ENCODE measurements at regions not wholly inside any gene's neighbourhood (a gene's known extent, or its start where the extent isn't known, plus 50 kb on each side); places are given as distances from the start of the nearest gene placed in this dataset.
"Not testable (repeated sequence)": the region's sequence is repeated elsewhere in the genome, so short reads cannot be mapped to it uniquely, and the experiment has no call there.

DNA sequence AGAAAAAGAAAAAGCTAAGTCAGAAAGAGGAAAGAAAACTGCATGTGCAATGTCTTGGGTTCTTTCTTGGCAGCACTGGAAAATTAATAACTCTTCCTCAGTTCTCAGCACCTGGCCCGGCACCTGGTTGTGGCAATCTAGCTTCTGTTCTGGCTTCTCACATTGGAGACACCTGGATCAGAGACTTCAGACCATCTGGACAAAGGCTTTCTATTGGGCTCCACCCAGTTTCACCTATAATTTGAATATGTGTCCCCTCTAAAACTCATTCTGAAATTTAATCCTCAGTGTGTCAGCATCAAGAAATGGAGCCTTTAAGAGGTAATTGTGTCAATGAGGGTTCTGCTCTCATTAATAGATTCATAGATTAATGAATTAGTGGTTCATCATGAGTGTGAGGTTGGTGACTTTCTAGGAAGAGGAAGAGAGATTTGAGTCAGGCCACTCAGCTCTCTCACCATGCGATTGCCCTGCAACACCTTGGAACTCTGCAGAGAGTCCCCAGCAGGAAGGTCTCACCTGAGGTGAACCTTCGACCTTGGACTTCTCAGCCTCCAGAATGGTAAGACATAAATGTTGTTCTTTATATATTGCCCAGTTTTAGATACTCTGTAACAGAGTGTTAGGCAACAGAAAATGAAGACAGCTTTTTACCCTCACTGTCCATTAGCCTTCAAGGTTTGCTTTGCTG lies 679.9 kb downstream of the NTRK3 start:
- no peak for DNase-seq

GRCh38 chr15:87575896-87576473 lies 680.6 kb downstream of the NTRK3 start:
- no peak for DNase-seq

GRCh38 chr15:87573534-87573933 lies 683.0 kb downstream of the NTRK3 start:
- DNase-seq: no peak

DNA sequence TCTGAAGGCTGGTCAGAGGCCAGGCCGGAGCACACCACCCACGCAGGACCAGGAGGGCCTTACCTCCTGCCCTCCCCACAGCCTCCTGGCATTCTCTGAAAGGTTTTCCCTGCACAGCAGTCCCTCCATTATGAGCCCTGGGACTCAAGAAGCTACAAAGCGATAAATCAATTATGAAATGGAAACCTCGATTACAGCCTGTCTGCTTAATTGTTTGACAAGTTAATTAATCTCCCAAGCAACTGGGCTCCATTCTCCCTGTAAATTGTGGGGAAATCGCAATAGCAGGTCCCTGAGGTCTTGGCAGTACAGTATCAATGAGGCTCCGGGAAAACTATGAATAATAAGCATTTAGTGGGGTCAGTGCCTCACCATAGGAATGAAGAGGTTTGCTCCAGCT lies 683.5 kb downstream of the NTRK3 start:
- DNase-seq: no peak

DNA sequence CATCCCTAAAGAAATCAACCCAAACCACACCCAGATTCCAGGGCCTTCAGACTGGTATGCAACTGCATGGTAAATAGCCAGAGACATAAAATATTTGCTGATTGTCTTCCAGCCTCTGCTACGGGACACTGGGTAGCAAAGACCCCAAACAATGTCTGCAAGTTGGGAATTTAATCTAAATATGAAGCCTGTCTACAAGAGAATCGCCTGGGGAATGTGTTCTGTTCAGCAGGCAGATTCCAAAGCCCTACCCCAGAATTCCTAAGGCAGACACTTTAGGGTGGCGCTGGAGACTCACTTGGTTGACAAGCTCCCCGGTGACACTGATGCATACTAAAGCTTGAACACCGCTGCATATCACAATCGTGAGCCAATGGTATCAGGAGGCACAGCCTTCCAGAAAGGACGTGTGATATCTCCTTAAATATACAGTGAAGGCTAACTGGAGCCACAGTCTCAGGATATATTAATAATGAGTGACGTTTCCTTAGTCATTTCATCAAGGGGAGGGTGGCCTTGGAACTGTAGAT lies 684.1 kb downstream of the NTRK3 start:
- DNase-seq: no peak

DNA sequence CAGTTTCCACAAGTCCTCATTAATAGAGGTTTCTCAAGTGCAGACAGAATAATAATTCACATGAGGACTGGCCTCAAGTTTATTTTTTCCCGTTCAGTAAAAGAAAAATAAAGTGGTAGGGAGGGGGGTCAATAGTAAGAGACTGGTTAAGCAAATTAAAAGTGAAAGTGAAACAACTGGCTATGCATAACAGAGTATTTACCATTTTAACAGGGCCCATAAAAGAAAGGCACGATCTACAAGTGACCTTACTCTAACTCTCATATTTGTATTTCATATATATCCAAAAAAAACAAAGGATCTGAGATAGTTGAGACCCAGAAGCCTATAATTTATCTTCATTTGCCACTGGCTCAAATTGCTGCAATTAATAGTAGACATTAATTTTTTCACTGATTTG lies 686.3 kb downstream of the NTRK3 start:
- no peak for DNase-seq

GRCh38 chr15:87569581-87569980 lies 687.0 kb downstream of the NTRK3 start:
- no peak for DNase-seq

- DNase-seq: peak; percentile 28
Measured at GRCh38 chr15:87567406-87568030, 689.0 kb downstream of the NTRK3 start.

DNA sequence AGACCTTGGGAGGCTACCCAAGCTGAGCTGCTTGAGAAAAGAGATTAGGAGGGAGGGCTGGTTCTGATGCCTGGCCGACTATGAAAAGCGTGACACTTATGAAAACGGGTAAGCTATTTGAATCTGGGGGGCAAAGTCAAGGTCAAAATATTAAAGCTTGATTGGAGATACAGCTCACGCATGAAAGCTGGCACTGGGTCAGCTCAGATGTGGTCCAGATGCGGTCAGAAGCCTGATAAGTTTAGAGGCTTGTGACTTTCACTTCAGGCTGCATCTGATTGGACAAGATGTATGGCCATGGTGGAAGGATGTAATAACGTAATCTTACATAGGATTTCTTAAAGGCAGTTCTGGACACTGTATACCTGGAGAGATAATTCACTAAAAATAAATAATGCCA lies 690.3 kb downstream of the NTRK3 start:
- DNase-seq: no peak

- no peak for DNase-seq
Measured at GRCh38 chr15:87564681-87565080, 691.9 kb downstream of the NTRK3 start.

DNA sequence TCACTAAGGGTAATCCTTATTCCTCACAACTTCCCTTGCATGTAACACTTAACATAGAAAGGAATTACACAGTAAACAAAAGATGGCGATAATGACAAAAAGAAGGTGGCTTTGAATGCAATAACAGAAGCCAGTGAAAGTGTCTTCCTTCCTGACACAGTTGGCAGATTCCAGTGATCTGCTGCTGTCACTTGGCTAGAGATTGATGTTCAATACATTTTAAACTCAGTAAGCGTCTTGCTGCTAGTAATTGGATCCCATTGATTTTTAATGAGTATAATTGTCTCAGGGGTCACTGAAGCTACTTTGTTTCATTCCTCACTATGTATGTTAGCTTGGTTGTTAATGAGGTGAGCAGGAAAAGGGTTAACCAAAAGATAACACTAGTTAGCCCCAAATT lies 692.7 kb downstream of the NTRK3 start:
- DNase-seq: no peak

GRCh38 chr15:87562203-87562602 lies 694.3 kb downstream of the NTRK3 start:
- DNase-seq: no peak

- DNase-seq: no peak
Measured at GRCh38 chr15:87561641-87562040, 694.9 kb downstream of the NTRK3 start.

DNA sequence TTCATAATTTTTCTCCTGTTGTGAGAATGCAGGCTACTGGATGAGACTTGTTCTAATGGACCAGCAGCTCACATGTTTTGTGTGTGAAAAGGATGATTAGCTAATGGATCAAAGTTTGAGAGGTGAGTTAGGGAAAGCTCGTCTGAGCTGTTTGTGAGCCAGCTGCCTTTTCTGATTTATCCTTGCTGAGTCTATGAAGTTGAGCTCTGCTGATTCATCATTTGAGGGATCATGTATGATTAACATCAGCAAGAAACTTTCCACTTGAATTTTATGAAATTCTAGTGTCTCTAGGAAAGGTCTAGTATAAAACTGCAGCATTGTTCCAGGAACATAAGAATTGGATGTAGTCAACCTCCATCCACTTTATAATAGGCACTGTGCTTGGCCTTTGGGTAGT lies 698.7 kb downstream of the NTRK3 start:
- DNase-seq: no peak

DNA sequence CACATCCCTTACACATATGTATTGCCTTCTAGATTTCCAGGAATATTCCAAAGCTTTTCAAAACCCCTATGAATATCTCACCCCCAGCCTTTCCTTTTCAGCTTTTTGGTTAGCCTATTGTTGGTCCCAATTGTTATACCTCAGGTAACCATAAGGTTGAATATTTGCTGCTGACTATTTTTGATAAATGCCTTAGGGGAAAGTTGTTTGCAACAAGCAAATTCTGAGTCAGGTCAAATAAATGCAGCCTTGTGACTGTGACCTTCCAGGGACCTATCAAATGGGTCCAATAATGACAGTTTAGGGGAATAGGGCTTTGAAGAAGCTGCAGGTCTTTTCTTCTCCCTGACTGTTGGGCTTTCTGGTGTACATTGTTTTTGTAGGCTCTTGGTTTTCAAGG lies 699.7 kb downstream of the NTRK3 start:
- no peak for DNase-seq

- DNase-seq: no peak
Measured at GRCh38 chr15:87549860-87550259, 706.7 kb downstream of the NTRK3 start.

DNA sequence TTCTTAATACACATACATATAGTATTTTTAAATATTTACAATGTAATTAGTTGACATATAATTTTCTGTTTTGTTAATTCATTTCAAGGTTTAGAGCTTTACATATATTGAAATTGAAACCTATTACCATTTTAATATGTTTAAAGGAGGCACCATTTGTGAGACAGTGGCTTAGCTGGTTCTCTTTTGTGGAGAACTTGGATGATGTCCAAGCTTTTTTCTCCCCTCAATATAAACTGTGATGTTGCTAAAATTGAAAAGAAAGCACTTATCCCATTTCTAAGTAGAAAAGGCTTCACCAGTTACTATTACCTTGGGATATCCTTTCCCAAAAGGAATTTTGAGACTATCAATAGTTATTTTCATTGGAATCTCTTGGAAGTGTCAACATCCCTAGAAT lies 707.2 kb downstream of the NTRK3 start:
- peak; percentile 2 for DNase-seq

DNA sequence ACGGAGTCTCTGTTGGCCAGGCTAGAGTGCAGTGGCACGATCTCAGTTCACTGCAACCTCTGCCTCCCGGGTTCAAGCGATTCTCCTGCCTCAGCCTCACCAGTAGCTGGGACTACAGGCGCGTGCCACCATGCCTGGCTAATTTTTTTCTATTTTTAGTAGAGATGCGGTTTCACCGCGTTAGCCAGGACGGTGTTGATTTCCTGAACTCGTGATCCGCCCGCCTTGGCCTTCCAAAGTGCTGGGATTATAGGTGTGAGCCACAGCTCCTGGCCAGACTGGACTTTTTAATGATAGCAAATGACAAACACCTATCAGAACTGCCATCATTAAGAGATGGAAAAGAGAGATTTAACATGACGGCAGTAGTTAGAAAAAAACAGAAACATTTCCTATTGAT lies 707.9 kb downstream of the NTRK3 start:
- not testable (repeated sequence) for DNase-seq

DNA sequence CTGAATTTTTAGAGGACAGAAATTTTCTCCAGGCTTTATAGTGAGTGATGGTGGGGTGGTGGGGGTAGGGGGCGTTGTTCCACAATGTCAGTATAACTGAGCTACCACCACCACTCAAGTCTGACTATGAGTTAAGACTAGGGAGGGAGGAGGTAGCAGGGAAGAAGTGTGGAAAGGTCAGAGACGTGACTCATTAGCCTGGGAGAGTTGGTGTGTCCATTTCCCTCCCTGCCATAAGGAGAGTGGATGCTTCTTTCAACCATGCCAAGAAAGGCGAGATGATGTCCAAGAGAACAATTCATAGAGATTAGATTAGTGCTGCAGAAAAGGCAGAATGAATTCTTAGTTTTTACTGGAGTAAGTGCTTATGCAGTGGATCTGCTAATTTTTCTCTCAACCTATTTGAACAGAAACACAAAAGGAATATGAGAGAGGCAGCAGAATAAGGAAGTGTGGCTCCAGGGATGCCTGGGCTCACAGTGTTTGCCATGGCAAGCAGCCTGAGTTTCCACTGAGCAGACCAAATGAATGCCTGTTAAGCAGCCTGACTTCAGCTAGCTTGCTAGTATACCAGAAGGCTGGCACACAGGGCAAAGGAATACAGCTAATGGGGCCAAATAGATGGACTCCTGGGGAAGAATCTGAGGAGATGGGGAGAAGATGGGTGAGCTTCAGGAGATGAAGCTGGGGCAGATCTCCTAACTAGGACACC lies 708.9 kb downstream of the NTRK3 start:
- no peak for DNase-seq

GRCh38 chr15:87538327-87538834 lies 718.2 kb downstream of the NTRK3 start:
- no peak for DNase-seq

DNA sequence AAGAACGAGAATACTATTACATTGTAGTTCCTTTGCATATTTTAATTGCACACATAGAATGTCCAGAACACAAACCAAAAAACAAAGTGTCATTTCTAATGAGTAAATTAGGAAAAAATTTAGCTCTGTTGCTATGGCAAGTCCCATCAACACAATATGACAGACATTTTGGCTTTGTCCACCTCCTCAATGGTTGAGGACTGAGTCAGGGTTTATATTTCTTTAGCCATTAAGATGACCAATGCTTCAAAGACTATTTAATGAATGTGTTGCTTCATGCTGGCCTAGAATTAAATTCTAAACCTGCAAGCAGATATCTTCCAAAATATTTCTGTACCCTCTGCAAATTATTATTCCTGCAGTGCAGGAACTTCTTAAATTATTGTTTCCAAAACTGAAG lies 719.2 kb downstream of the NTRK3 start:
- no peak for DNase-seq

- DNase-seq: not testable (repeated sequence)
Measured at GRCh38 chr15:87533637-87534036, 722.9 kb downstream of the NTRK3 start.

- no peak for DNase-seq
Measured at GRCh38 chr15:87528873-87529272, 727.7 kb downstream of the NTRK3 start.
